Gastrocnemius medialis (tissue), 4 donors: ENCODE measurements at regions not wholly inside any gene's neighbourhood (a gene's known extent, or its start where the extent isn't known, plus 50 kb on each side); places are given as distances from the start of the nearest gene placed in this dataset.
"Not testable (repeated sequence)": the region's sequence is repeated elsewhere in the genome, so short reads cannot be mapped to it uniquely, and the experiment has no call there.

Source experiments
- ATAC-seq, 2 donors: fragments of 150-250 bp; one replicate each; pipeline ENCODE4 v1.9.1; 2016
- DNase-seq, 2 donors: peaks; one replicate each; pipeline ENCODE4 v3.0.0-alpha.2; 2019
- H3K27ac ChIP-seq, 4 donors: fragments of 200-600 bp; sonication (generic); 1 replicate in 1 of 4; 2 replicates in 3 of 4; pipeline ENCODE4 v1.5.1; 2016 to 2018; ENCODE audit warnings: mild to moderate bottlenecking in 2 of 4, moderate library complexity in 1 of 4
- H3K27me3 ChIP-seq, 3 donors: fragments of 200-600 bp; sonication (generic) in 2 of 3; 1 replicate in 1 of 3; 2 replicates in 2 of 3; pipeline versions ENCODE4 v1.5.1 to v1.6.0; 2016 to 2019; ENCODE audit warnings: mild to moderate bottlenecking in 1 of 3, moderate library complexity in 1 of 3
- H3K36me3 ChIP-seq, 2 donors: fragments of 200-600 bp; sonication (generic) in 1 of 2; one replicate each; pipeline ENCODE4 v1.5.1; 2017 to 2018
- H3K4me1 ChIP-seq, 2 donors: fragments of 200-600 bp; sonication (generic) in 1 of 2; one replicate each; pipeline ENCODE4 v1.5.1; 2016 to 2017; ENCODE audit warnings: mild to moderate bottlenecking in 2 of 2
- H3K4me3 ChIP-seq, 4 donors: fragments of 200-600 bp; sonication (generic) in 3 of 4; 1 replicate in 1 of 4; 2 replicates in 3 of 4; pipeline ENCODE4 v1.5.1; 2016 to 2019; ENCODE audit warnings: mild to moderate bottlenecking in 2 of 4
- H3K9me3 ChIP-seq, 3 donors: fragments of 200-600 bp; sonication (generic) in 2 of 3; 1 replicate in 1 of 3; 2 replicates in 2 of 3; pipeline ENCODE4 v1.5.1; 2016 to 2019
- POLR2A ChIP-seq, 2 donors: fragments of 450-650 bp; IDR thresholded peaks; one replicate each; pipeline ENCODE4 v1.6.1; 2017; ENCODE audit warnings: antibody characterized with exemption in 2 of 2, mild to moderate bottlenecking in 2 of 2, moderate library complexity in 2 of 2
- in situ Hi-C, 4 donors: fragments of 200-750 bp; cut with MboI; loops; one replicate each; pipeline versions ENCODE4 v1.15.0 to v1.8.0; 2017; ENCODE audit warnings: low sequenced_read_pairs in 4 of 4
- intact Hi-C: fragments of 100-400 bp; cut with DNase I; formaldehyde crosslinking; loops from one replicate; pipeline ENCODE4 v1.15.1; 2023; ENCODE audit warnings: low total_unique reads
- TF ChIP-seq, protein P1 (sequence below), 5 experiments: fragments of 450-650 bp in 3 of 5; fragments of 200-600 bp in 2 of 5; sonication (generic) in 2 of 5; IDR thresholded peaks in 4 of 5; conservative IDR thresholded peaks in 1 of 5; 1 replicate in 4 of 5; 2 replicates in 1 of 5; pipeline ENCODE4 v1.5.1; 2016 to 2019; ENCODE audit warnings: antibody characterized with exemption in 5 of 5, mild to moderate bottlenecking in 3 of 5, moderate library complexity in 3 of 5

DNA sequence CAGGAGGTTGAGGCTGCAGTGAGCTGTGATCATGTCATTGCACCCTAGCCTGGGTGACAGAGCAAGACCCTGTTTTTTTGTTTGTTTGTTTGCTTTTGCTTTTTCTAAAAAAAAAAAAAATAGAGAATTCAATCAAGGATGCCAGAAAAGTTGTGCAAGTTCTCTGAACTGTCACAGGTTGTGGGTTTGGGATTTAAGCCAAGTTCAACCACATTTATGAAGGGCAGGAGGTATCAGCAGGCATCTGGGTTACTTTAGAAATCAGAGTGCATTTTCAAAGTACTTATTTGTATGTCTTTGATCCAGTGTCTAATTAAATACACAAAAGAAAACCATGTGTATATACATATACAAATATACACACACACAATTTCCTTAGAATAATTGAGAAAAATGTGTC lies 151.2 kb upstream of the MINDY3 start:
- H3K4me3 ChIP-seq: no peak overlapping the region
- H3K27ac ChIP-seq: no peak overlapping the region
- in situ Hi-C loops (no loop called here), intact Hi-C loops (no loop called here)
- no peaks in the 10 kb centered on the region for H3K4me1 ChIP-seq
- H3K36me3 ChIP-seq: no peaks in the 10 kb centered on the region
- H3K9me3 ChIP-seq: no peaks in the 10 kb centered on the region
- DNase-seq: no peak
- TF ChIP-seq POLR2A (IDR thresholded peaks at IDR 0.05): no peak
- TF ChIP-seq, protein P1, sequence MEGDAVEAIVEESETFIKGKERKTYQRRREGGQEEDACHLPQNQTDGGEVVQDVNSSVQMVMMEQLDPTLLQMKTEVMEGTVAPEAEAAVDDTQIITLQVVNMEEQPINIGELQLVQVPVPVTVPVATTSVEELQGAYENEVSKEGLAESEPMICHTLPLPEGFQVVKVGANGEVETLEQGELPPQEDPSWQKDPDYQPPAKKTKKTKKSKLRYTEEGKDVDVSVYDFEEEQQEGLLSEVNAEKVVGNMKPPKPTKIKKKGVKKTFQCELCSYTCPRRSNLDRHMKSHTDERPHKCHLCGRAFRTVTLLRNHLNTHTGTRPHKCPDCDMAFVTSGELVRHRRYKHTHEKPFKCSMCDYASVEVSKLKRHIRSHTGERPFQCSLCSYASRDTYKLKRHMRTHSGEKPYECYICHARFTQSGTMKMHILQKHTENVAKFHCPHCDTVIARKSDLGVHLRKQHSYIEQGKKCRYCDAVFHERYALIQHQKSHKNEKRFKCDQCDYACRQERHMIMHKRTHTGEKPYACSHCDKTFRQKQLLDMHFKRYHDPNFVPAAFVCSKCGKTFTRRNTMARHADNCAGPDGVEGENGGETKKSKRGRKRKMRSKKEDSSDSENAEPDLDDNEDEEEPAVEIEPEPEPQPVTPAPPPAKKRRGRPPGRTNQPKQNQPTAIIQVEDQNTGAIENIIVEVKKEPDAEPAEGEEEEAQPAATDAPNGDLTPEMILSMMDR (IDR thresholded peaks at IDR 0.05 in 4 of 5, conservative IDR thresholded peaks at IDR 0.05 in 1 of 5): no peak
- no peak for ATAC-seq
- no peaks in the 10 kb centered on the region for H3K27me3 ChIP-seq

DNA sequence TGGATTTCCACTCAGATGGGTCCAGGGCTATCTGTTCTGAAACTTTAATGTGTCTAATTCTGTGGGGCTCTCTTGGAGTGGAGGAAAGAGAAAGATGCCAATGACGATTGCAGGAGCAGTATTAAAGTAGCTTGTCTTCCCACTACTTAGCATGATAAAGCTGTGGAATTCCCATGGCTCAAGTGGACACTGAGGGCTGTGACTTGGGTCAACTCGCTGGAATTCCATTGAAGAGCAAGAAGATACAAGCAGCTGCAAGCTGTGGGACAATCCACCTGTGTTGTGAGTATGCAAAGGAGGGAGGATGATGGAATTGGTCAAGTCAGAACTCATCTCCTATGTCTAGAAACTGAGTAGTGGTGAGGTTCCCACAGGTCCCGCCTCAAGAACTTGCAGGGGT lies 154.2 kb upstream of the MINDY3 start:
- Histone ChIP-seq H3K27ac (no peak overlapping the region), H3K4me1 (no peaks in the 10 kb centered on the region), H3K27me3 (no peaks in the 10 kb centered on the region), H3K36me3 (no peaks in the 10 kb centered on the region), H3K9me3 (no peaks in the 10 kb centered on the region), H3K4me3 (no peak overlapping the region)
- DNase-seq (no peak), ATAC-seq (no peak)
- intact Hi-C loops (no loop called here), in situ Hi-C loops (no loop called here)
- TF ChIP-seq, protein P1 (IDR thresholded peaks at IDR 0.05 in 4 of 5, conservative IDR thresholded peaks at IDR 0.05 in 1 of 5): no peak
- TF ChIP-seq POLR2A (IDR thresholded peaks at IDR 0.05): no peak

DNA sequence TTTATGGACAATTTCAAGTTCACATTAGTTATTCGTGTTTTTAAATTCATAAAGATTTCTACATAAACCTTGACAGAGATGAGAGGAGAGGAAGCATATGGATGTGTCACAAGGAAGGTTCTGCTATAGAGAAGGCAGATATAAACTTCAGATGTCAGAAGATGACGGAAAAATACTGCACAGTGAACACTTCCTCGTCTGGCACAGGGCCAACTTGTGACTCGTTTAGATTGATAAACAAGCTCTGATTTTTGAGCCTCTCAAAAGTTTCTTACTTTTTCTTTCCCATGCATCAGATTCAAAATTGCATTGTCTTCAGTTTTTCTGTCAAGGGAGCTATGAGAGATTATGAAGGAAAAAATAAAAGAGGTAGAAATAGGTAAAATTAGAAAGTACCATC lies 156.4 kb upstream of the MINDY3 start:
- DNase-seq: no peak
- in situ Hi-C loops: no loop called here

DNA sequence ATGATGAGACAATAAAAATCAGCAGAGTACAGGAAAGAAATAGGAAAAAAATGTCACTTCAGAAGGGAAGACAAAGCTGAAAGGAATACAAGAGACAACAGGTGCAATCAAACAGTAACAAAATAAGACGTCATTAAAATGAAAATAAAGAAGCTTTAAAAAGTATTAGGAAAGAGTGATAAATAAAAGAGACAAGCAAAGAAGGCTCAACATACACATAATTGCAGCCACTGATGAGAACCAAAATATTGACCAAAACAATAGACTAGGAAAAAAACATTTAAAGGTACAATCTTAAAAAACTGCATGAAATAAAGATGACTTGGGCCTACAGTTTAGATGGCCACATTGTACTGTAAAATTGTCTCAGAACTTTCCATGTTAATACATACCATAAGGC lies 160.5 kb upstream of the MINDY3 start:
- in situ Hi-C loops: no loop called here
- Histone ChIP-seq H3K27ac (no peak overlapping the region), H3K27me3 (no peaks in the 10 kb centered on the region), H3K36me3 (no peaks in the 10 kb centered on the region), H3K4me3 (no peak overlapping the region), H3K9me3 (peaks cover 0 to 3% (median 0%) of the 10 kb centered on the region in 3 donors), H3K4me1 (no peaks in the 10 kb centered on the region)
- DNase-seq (no peak), ATAC-seq (no peak)
- no peak for TF ChIP-seq POLR2A (IDR thresholded peaks at IDR 0.05)
- TF ChIP-seq, protein P1 (IDR thresholded peaks at IDR 0.05 in 4 of 5, conservative IDR thresholded peaks at IDR 0.05 in 1 of 5): no peak
- intact Hi-C loops: no loop called here

More for the DNA sequence above, 156.4 kb upstream of the MINDY3 start:
- intact Hi-C loops: no loop called here
- no peak for ATAC-seq
- H3K27me3 ChIP-seq: no peaks in the 10 kb centered on the region
- TF ChIP-seq POLR2A (IDR thresholded peaks at IDR 0.05): no peak
- TF ChIP-seq, protein P1 (IDR thresholded peaks at IDR 0.05 in 4 of 5, conservative IDR thresholded peaks at IDR 0.05 in 1 of 5): no peak
- H3K27ac ChIP-seq: no peak overlapping the region
- H3K36me3 ChIP-seq: no peaks in the 10 kb centered on the region
- H3K9me3 ChIP-seq: peaks cover 0 to 3% (median 0%) of the 10 kb centered on the region in 3 donors
- H3K4me1 ChIP-seq: no peaks in the 10 kb centered on the region
- no peak overlapping the region for H3K4me3 ChIP-seq

DNA sequence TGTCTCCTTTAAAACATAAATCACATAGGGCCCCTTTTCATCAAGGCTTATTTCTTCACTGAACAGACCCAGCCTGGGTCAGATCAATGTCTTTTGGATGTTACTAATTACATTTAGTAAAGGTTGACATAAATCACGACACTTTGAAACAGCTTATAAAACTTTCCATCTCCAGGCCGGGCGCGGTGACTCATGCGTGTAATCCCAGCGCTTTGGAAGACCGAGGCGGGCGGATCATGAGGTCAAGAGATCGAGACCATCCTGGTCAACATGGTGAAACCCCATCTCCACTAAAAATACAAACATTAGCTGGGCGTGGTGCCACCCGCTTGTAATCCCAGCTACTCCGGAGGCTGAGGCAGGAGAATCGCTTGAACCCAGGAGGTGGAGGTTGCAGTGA lies 166.5 kb upstream of the MINDY3 start:
- H3K4me3 ChIP-seq, ATAC-seq, H3K27me3 ChIP-seq, intact Hi-C loops, in situ Hi-C loops, H3K27ac ChIP-seq, H3K4me1 ChIP-seq, DNase-seq, H3K9me3 ChIP-seq, H3K36me3 ChIP-seq: not testable (repeated sequence)
